ENCODE measurements at regions not wholly inside any gene's neighbourhood (a gene's known extent, or its start where the extent isn't known, plus 50 kb on each side); places are given as distances from the start of the nearest gene placed in this dataset.

DNA sequence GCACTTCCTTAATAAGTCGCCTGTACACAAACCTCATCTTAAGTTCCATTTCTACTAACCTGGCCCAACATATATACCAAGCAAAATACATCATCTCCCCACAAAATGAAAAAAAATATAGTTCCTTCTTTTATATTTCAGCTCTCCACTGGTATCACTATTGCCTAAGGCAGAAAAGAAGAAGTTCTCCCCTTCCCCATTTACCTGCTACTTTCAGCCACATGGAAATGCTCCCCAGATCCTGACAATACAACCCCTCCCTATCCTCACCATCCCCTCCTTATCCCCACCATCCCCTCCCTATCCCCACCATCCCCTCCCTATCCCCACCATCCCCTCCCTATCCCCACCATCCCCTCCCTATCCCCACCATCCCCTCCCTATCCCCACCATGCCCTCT, 175.7 kb downstream of the LINC00237 start:
- Histone ChIP-seq H3K9ac (ENCODE audit: low read depth, low read length, poor library complexity) (no peak overlapping the region), H3K14ac (ENCODE audit: low read length) (no peak overlapping the region), H3K4ac (ENCODE audit: low read length) (no peak overlapping the region), H2BK120ac (ENCODE audit: low read depth, low read length) (no peak overlapping the region), H3K4me1 (ENCODE audit: control insufficient read depth in 2 of 2, insufficient read depth in 1 of 2, low read depth in 1 of 2, low read length in 2 of 2) (peaks cover 0 to 8% of the 10 kb centered on the region in 2 donors), H2BK15ac (ENCODE audit: low read length) (no peak overlapping the region), H3K27ac (replicated peaks; ENCODE audit: low read length) (no peak overlapping the region), H3K4me2 (ENCODE audit: insufficient read depth, low read length, poor library complexity, severe bottlenecking) (no peak overlapping the region), H2AK5ac (ENCODE audit: low read depth, low read length) (no peak overlapping the region), H3K27me3 (ENCODE audit: control insufficient read depth in 3 of 3, insufficient read depth in 3 of 3, low read depth in 1 of 3, low read length in 3 of 3) (no peaks in the 10 kb centered on the region), H2AFZ (ENCODE audit: low read length) (no peak overlapping the region), H3K18ac (ENCODE audit: low read length) (no peak overlapping the region), H4K91ac (ENCODE audit: low read depth, low read length, poor library complexity) (no peak overlapping the region), H3K23ac (ENCODE audit: low read depth, low read length, poor library complexity) (no peak overlapping the region), H3K36me3 (replicated peaks in 1 of 2; ENCODE audit: control insufficient read depth in 2 of 2, insufficient read depth in 2 of 2, low read length in 2 of 2) (no peaks in the 10 kb centered on the region), H3K4me3 (ENCODE audit: low read length in 2 of 2) (no peak overlapping the region), H2BK5ac (ENCODE audit: low read length) (no peak overlapping the region), H4K8ac (ENCODE audit: low read depth, low read length) (no peak overlapping the region), H3K9me3 (replicated peaks in 1 of 2; ENCODE audit: control insufficient read depth in 2 of 2, insufficient read depth in 1 of 2, low read depth in 1 of 2, low read length in 2 of 2) (no peaks in the 10 kb centered on the region), H2BK12ac (ENCODE audit: low read length) (no peak overlapping the region), H3K79me1 (ENCODE audit: low read depth, low read length) (no peaks in the 10 kb centered on the region)
- DNase-seq (ENCODE audit: low spot score), result no peak
- WGBS, 2 donors (ENCODE audit: extremely low coverage in 2 of 2, insufficient read length in 2 of 2, insufficient replicate concordance in 1 of 2), result no CpG with 5 or more reads among the region's 1 CpG

DNA sequence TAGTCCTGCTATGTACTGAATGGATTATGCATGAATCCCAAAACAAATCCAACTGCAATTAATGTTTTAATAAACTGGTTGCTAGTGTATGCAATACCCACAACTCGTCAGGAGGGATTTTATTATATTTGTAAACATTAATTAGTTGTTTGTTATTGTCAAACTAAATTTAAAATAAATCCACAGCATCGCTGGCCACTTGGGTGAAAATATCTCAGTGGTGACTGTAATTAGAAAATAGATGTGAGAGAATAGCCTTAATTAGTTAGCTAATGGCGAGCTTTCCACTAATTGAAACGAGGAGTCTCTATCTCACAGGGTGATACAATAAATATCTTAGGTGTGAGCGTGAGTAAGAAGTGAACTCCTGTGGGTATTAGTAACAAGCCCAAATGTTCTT, 176.8 kb downstream of the LINC00237 start:
- no peak overlapping the region for H2BK5ac ChIP-seq (ENCODE audit: low read length)
- no peak overlapping the region for H3K4me3 ChIP-seq (ENCODE audit: low read length in 2 of 2)
- H3K9me3 ChIP-seq (replicated peaks in 1 of 2; ENCODE audit: control insufficient read depth in 2 of 2, insufficient read depth in 1 of 2, low read depth in 1 of 2, low read length in 2 of 2), result no peaks in the 10 kb centered on the region
- no peak for DNase-seq (ENCODE audit: low spot score)
- no peak overlapping the region for H3K27ac ChIP-seq (replicated peaks; ENCODE audit: low read length)
- H3K23ac ChIP-seq (ENCODE audit: low read depth, low read length, poor library complexity), result no peak overlapping the region
- H2BK120ac ChIP-seq (ENCODE audit: low read depth, low read length), result no peak overlapping the region
- H2BK12ac ChIP-seq (ENCODE audit: low read length), result no peak overlapping the region
- H2BK15ac ChIP-seq (ENCODE audit: low read length), result no peak overlapping the region
- H2AK5ac ChIP-seq (ENCODE audit: low read depth, low read length), result no peak overlapping the region
- H3K27me3 ChIP-seq (ENCODE audit: control insufficient read depth in 3 of 3, insufficient read depth in 3 of 3, low read depth in 1 of 3, low read length in 3 of 3), result no peaks in the 10 kb centered on the region
- no peaks in the 10 kb centered on the region for H3K36me3 ChIP-seq (replicated peaks in 1 of 2; ENCODE audit: control insufficient read depth in 2 of 2, insufficient read depth in 2 of 2, low read length in 2 of 2)
- no peak overlapping the region for H3K4ac ChIP-seq (ENCODE audit: low read length)
- H3K18ac ChIP-seq (ENCODE audit: low read length), result no peak overlapping the region
- H2AFZ ChIP-seq (ENCODE audit: low read length), result no peak overlapping the region
- H3K79me1 ChIP-seq (ENCODE audit: low read depth, low read length), result no peaks in the 10 kb centered on the region
- no peak overlapping the region for H3K14ac ChIP-seq (ENCODE audit: low read length)
- H3K4me2 ChIP-seq (ENCODE audit: insufficient read depth, low read length, poor library complexity, severe bottlenecking), result no peak overlapping the region
- no CpG with 5 or more reads among the region's 5 CpGs for WGBS, 2 donors (ENCODE audit: extremely low coverage in 2 of 2, insufficient read length in 2 of 2, insufficient replicate concordance in 1 of 2)
- no peak overlapping the region for H3K9ac ChIP-seq (ENCODE audit: low read depth, low read length, poor library complexity)
- H4K8ac ChIP-seq (ENCODE audit: low read depth, low read length), result no peak overlapping the region
- H3K4me1 ChIP-seq (ENCODE audit: control insufficient read depth in 2 of 2, insufficient read depth in 1 of 2, low read depth in 1 of 2, low read length in 2 of 2), result peaks cover 0 to 8% of the 10 kb centered on the region in 2 donors
- H4K91ac ChIP-seq (ENCODE audit: low read depth, low read length, poor library complexity), result no peak overlapping the region

DNA sequence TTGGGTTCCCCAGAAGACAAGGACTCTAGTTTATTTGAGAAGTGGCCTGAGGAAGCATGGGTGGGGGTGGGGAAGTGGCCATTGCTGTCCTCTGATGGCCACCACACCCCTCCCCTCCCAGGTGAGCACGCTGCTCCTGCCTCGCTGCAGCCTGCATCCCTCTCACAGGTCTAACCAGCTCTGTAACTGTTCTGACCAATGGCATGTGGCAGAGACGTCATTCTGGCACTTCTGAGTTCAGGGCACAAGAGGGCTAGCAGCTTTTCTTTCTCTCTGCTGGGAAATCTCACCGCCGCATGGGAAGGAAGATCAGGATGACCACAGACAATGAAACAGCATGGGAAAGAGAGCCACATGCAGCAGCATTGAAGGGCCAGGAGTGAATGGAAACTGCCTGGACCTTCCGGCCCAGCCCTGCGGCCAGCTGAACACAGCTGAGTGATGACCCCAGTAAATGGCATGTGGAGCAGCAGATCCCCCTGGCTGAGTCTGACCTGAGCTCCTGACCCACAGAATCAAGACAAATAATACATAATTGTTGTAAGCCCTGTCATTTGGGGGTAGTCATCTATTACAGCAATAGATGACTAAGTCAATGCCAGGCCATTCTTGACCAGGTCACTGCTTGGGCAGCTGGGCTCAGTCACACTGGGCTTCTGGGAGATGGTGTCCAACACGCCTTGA, 179.8 kb downstream of the LINC00237 start:
- no CpG with 5 or more reads among the region's 8 CpGs for WGBS, 2 donors (ENCODE audit: extremely low coverage in 2 of 2, insufficient read length in 2 of 2, insufficient replicate concordance in 1 of 2)
- Histone ChIP-seq H3K4ac (ENCODE audit: low read length) (no peak overlapping the region), H3K14ac (ENCODE audit: low read length) (peak overlapping the region; percentile 12), H3K9ac (ENCODE audit: low read depth, low read length, poor library complexity) (no peak overlapping the region), H3K36me3 (replicated peaks in 1 of 2; ENCODE audit: control insufficient read depth in 2 of 2, insufficient read depth in 2 of 2, low read length in 2 of 2) (no peaks in the 10 kb centered on the region), H3K4me2 (ENCODE audit: insufficient read depth, low read length, poor library complexity, severe bottlenecking) (no peak overlapping the region), H4K91ac (ENCODE audit: low read depth, low read length, poor library complexity) (no peak overlapping the region), H3K79me1 (ENCODE audit: low read depth, low read length) (no peaks in the 10 kb centered on the region), H2BK12ac (ENCODE audit: low read length) (no peak overlapping the region), H2BK5ac (ENCODE audit: low read length) (no peak overlapping the region), H3K4me1 (ENCODE audit: control insufficient read depth in 2 of 2, insufficient read depth in 1 of 2, low read depth in 1 of 2, low read length in 2 of 2) (peaks cover 0 to 8% of the 10 kb centered on the region in 2 donors), H4K8ac (ENCODE audit: low read depth, low read length) (no peak overlapping the region), H3K4me3 (ENCODE audit: low read length in 2 of 2) (no peak overlapping the region), H2BK15ac (ENCODE audit: low read length) (no peak overlapping the region), H2AK5ac (ENCODE audit: low read depth, low read length) (no peak overlapping the region), H2BK120ac (ENCODE audit: low read depth, low read length) (no peak overlapping the region), H3K27ac (replicated peaks; ENCODE audit: low read length) (no peak overlapping the region), H3K23ac (ENCODE audit: low read depth, low read length, poor library complexity) (no peak overlapping the region), H3K27me3 (ENCODE audit: control insufficient read depth in 3 of 3, insufficient read depth in 3 of 3, low read depth in 1 of 3, low read length in 3 of 3) (no peaks in the 10 kb centered on the region), H2AFZ (ENCODE audit: low read length) (no peak overlapping the region), H3K9me3 (replicated peaks in 1 of 2; ENCODE audit: control insufficient read depth in 2 of 2, insufficient read depth in 1 of 2, low read depth in 1 of 2, low read length in 2 of 2) (no peaks in the 10 kb centered on the region), H3K18ac (ENCODE audit: low read length) (no peak overlapping the region)
- DNase-seq (ENCODE audit: low spot score), result no peak

DNA sequence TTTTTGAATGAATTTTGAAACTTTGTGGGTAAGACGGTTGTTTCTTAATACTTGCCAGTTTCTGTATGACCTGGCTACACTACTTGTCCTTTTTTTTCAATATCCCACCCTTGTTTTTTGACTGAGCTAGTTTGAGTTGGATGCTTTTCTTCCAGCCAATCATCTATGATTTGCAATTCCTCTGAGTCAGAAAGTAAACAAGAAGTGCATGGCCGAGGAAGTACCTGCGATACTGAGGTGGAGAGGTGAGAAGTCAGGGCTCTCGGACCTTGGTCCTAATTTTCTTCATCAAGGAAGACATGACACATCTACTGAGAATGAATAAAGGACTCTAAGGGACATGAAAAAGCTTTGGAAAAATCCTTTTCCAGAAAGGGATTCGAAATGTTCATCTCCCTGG, 185.7 kb downstream of the LINC00237 start:
- no peak overlapping the region for H3K27ac ChIP-seq (replicated peaks; ENCODE audit: low read length)
- no peaks in the 10 kb centered on the region for H3K9me3 ChIP-seq (replicated peaks in 1 of 2; ENCODE audit: control insufficient read depth in 2 of 2, insufficient read depth in 1 of 2, low read depth in 1 of 2, low read length in 2 of 2)
- no peak for DNase-seq (ENCODE audit: low spot score)
- H3K36me3 ChIP-seq (replicated peaks in 1 of 2; ENCODE audit: control insufficient read depth in 2 of 2, insufficient read depth in 2 of 2, low read length in 2 of 2), result no peaks in the 10 kb centered on the region
- no peak overlapping the region for H3K4me3 ChIP-seq (ENCODE audit: low read length in 2 of 2)
- no peak overlapping the region for H3K4me2 ChIP-seq (ENCODE audit: insufficient read depth, low read length, poor library complexity, severe bottlenecking)
- no peak overlapping the region for H3K14ac ChIP-seq (ENCODE audit: low read length)
- no peak overlapping the region for H2BK12ac ChIP-seq (ENCODE audit: low read length)
- no CpG with 5 or more reads among the region's 5 CpGs for WGBS, 2 donors (ENCODE audit: extremely low coverage in 2 of 2, insufficient read length in 2 of 2, insufficient replicate concordance in 1 of 2)
- no peak overlapping the region for H4K91ac ChIP-seq (ENCODE audit: low read depth, low read length, poor library complexity)
- no peaks in the 10 kb centered on the region for H3K4me1 ChIP-seq (ENCODE audit: control insufficient read depth in 2 of 2, insufficient read depth in 1 of 2, low read depth in 1 of 2, low read length in 2 of 2)
- no peaks in the 10 kb centered on the region for H3K79me1 ChIP-seq (ENCODE audit: low read depth, low read length)
- no peak overlapping the region for H2AFZ ChIP-seq (ENCODE audit: low read length)
- H2BK5ac ChIP-seq (ENCODE audit: low read length), result no peak overlapping the region
- no peak overlapping the region for H4K8ac ChIP-seq (ENCODE audit: low read depth, low read length)
- H2BK15ac ChIP-seq (ENCODE audit: low read length), result no peak overlapping the region
- H2BK120ac ChIP-seq (ENCODE audit: low read depth, low read length), result no peak overlapping the region
- H3K4ac ChIP-seq (ENCODE audit: low read length), result no peak overlapping the region
- no peak overlapping the region for H3K23ac ChIP-seq (ENCODE audit: low read depth, low read length, poor library complexity)
- H2AK5ac ChIP-seq (ENCODE audit: low read depth, low read length), result no peak overlapping the region
- H3K18ac ChIP-seq (ENCODE audit: low read length), result no peak overlapping the region
- no peaks in the 10 kb centered on the region for H3K27me3 ChIP-seq (ENCODE audit: control insufficient read depth in 3 of 3, insufficient read depth in 3 of 3, low read depth in 1 of 3, low read length in 3 of 3)
- no peak overlapping the region for H3K9ac ChIP-seq (ENCODE audit: low read depth, low read length, poor library complexity)
